ENCODE measurements at regions not wholly inside any gene's neighbourhood (a gene's known extent, or its start where the extent isn't known, plus 50 kb on each side); places are given as distances from the start of the nearest gene placed in this dataset.
"Not testable (repeated sequence)": the region's sequence is repeated elsewhere in the genome, so short reads cannot be mapped to it uniquely, and the experiment has no call there.

DNA sequence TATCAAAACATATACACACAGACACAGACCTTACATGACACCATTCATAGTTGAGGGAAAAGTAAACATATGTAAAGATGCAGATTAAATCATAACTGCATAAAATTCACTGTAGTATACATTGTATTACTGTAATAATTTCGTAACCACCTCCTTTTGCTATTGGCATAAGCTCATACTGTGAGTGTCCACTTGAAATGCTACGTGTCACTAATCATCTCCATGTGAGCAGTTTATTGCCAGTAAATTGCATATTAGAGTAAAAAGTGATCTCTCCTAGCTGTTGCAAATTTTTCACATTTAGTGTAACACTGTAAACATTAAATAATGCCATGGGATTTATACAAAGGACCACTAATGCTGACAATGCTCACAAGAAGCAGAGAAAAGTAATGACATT, 256.7 kb upstream of the GNPDA2 start:
- no peak for DNase-seq (ENCODE audit: low spot score)

DNA sequence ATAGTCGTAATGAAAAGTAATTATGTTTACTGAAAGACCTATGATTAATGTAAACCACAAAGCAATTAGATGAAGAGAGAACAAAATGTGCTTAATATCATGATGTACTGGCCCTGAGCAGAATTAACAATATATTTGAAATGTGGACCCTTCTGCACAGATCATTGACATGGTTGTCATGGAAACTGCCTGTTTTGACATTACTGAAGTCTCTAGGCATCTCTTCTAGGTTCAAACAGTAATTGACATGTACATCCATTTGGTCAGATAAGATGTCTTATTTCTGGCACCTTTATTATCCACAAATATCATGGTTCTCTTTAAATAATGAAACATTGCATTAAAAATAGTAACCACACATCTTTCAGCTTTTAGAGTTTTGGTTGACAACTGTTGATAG, 251.7 kb upstream of the GNPDA2 start:
- no peak for DNase-seq (ENCODE audit: low spot score)

DNA sequence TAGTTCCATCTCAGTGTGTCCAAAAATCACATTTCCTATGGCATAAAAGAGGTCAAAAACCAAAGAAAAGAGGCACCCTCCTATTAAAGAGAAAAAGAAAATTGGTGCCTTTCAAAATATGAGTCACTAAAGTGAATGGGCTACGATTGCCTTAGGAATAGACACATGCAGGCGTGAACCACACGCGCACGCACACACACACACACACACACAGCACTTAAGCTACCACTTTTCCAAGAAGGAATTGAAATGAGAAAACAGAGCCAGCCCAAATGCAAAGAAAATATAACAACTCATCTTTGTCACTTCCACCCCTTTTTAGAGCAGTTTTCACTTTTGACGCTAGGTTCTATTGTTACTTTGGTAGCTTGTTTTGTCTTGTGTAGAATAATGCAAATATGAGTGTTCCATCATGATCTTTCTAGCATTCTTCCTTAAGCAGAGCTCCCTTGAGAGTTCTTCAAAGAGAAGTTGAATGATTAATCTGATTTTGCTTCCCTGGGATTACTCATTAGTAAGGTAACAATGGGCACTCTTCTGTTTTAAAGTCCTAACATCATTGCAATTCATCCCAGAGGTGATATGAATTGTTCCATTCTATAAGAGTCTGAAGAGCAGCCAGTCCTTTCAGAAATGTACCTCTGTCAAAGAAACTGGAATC, 239.2 kb upstream of the GNPDA2 start:
- DNase-seq (ENCODE audit: low spot score), result no peak

DNA sequence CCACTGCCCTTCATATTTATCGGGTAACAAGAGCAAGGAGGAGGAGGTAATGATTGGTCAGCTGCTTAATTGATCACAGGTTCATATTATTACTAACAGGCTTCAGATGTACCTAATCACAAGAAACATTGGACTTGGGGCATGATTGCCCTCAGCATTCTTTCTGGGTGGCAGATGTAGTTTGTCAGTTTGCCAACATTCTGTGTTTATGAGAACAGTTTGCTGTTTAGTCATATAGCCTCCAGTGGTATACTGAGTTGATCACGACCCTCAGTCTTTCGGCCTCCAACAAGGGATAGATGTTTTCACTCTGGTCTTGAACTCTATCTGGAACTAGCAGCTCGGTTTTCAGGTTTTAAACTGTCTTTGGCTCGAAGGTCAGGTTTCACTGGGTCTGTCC, 237.7 kb upstream of the GNPDA2 start:
- DNase-seq (ENCODE audit: low spot score), result not testable (repeated sequence)

DNA sequence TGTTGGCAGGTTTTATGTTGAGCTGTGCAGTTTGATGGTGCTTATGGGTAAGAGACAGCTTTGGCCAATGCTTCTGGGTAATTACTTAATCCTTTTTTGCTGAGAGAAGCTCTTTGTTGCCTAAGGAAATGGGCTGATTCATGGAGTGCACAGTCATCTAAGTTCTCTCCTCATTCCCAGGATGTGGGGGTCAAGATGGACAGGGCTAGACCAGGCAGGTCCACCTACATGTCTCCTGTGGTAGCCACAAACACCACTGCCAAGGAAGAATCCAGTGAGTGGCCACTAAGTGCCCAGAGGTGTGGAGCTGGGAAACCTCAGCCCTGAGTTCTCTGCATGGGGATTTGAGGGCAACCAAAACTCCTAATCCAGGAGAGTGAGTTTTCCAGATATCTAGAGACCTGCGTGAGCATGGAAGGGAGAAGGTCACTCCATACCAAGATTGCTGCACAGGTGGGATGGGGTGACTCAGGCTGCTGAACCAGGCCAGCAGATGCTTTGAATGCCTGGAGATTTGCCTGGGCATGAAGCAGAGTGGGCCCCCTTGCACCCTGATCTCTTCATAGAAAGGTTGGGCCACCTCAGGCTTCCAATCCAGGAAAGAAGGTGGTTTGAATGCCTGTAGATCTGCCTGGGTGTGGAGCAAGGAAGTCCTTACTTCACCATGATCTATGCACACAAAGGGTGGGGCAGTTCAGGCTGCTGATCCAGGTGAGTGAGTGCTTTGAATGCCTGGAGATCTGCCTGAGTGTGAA, 234.8 kb upstream of the GNPDA2 start:
- no peak for DNase-seq (ENCODE audit: low spot score)

DNA sequence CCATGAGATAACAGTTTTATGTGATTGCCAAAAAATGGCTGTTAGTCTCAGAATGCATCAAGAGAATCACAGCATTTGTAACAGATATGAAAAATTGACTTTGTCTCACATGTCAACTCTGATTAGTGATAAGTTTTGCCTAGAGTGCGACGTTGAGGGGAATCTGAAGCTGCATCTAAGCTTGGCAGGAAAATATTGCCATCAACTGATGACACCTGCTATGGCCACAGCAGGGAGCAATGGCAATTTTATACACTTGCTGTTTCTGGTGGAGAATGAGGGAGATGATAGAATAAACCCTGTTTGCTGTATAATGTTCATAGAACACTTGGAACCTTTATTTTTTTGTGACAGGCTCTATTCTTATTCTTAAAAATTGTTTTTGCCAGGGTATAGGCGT, 205.4 kb upstream of the GNPDA2 start:
- DNase-seq (ENCODE audit: low spot score), result no peak

DNA sequence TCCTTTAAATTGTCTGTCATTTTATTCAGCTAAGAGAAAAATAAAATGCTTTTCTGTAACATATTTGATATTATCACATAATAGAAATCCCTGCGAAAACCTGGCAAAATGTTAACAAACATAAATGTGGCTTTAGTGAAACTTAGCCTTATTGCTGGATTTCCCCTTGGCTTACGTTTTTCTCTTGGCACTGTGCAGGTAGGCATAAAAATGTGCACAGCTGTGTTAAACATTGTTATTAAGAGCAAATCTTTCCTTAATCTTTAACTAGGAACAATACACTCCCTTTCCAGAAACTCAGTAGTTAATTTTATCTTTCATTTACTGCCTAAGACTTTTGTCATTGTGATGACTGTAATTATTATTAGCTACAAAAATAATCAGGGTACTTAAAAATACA, 202.4 kb upstream of the GNPDA2 start:
- no peak for DNase-seq (ENCODE audit: low spot score)

DNA sequence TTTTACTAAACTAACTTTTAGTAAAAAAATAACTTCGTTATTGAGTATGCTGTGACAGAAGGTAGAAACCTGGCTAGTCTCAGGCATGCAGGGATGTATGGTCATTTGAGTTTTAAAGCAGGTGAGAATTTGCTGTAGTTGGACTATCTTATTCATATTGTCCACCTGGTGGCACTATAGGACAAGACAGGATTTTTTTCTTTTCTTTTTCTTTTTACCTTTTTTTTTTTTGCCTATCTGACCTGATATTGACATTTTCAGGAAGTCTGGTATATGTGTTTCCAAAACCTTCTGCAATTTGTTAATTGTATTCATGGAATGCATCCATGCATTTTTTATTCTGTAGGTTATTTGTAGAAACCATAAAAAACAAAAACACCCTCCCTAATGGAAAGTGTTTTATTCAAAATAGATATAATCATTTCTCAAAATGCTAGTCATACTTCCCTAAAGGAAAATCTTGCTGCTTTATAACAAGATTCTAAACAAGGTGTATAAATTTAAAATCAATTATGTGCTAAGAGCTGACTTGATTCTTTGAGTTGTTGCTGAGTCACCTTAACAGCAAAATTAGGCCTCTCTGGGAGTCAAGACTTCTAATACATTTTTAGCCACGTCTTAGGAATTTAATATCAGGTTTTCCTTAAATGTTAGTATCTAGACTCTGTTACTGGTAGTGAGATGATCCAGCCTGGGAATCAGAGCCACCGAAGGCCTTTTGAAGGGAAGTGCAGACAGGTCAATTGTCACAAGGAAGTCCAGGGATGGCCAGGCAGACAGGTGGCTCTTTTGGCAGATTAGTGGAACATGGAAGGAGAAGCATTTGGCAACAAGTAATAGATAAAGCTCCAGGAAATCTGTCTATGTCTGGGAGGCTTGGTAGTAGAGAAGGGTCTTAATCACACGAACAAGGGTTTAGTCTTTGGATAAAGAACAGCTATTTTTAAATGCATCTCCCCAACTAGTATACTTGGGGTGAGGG, 201.3 kb upstream of the GNPDA2 start:
- DNase-seq (ENCODE audit: low spot score), result peak; percentile 39

DNA sequence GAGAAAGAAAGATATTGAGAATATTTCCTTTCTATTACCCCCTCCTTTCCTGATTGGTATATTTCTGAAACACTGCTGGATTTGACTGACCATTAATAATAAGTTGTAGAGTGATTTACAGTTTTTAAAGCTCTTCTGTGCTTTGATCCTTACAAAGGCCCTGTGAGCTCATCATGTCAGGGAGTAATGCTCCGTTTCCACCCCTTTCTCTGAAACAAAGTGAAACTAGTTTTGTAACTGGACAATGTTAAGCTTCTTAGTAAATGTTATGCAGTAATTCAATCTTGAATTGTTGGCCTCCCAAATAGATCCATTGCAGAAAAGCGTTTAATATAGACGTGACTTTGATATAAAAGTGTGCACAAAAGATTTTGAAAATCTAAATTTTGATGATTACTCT, 190.1 kb upstream of the GNPDA2 start:
- DNase-seq (ENCODE audit: low spot score), result peak; percentile 60

DNA sequence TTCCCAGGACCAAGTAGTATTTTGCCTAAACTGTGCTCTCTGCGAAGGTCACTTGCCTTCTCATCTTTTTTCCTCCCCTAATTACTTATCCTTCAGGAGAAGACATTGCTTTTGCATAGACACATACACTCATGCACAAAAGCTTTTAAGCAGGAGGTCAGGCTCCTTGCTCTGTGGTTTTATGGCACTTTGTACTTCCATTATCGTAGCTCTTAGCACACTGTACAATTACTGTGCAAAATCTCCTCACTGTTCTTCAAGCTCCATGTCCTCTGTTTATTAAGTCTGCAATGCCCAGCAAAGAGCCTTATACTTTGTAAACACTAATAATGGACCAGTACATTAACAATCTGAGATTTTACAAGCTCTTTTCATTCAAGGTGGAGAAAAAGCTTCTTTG, 188.4 kb upstream of the GNPDA2 start:
- DNase-seq (ENCODE audit: low spot score), result no peak

DNA sequence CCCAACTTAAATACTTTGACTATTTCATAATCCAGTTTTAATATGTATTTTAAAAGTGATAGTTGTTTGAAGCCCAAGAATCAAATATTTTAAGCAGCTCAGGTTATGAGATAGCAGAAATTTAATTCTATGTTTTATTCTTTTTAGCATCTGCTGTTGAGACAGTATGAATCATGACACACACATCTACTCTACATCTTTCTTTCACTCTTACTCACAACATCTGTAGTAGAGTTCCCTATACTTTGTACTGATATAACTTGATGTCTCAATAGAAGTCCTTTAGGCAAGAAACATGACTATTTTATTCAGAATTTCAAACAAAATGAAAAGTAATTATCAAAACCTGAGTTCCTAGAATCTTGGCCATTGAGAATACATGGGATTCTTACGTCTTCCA, 187.9 kb upstream of the GNPDA2 start:
- no peak for DNase-seq (ENCODE audit: low spot score)

DNA sequence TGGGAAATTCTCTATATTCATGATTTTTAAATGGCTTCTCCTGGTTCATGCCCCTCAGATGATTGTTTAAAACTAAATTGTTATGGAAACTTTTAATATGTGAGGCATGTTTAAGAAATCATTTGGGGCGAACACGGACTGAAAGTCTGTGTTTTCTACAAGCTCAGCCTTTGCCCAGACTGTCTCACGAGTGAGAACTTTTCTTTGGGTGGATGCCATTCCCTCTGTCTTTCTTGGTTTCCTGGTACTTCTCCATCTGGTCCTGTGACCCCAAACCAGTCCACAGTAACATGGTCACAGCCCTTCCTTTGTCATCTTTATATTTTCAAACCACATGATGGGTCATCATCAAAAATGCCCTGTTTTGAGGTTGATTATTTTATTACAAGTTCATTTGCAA, 186.6 kb upstream of the GNPDA2 start:
- DNase-seq (ENCODE audit: low spot score), result no peak

DNA sequence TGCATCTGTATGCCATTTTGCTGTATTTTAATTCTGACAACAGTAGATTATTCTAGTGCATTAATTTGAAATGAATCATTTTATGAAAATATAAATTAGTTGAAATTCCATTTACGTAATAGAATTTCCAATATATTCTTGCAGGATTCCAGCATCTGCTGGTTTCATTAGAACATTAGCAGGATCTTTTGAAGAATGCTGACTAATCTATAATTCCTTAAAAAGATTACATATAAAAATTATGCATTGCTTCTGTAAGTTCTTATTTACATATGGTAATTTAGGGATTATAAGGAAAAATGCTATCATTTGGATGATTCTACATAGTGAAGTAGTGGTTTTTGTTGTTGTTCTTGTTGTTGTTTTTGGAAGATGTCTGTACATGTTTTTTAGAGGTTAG, 182.2 kb upstream of the GNPDA2 start:
- DNase-seq (ENCODE audit: low spot score), result no peak

DNA sequence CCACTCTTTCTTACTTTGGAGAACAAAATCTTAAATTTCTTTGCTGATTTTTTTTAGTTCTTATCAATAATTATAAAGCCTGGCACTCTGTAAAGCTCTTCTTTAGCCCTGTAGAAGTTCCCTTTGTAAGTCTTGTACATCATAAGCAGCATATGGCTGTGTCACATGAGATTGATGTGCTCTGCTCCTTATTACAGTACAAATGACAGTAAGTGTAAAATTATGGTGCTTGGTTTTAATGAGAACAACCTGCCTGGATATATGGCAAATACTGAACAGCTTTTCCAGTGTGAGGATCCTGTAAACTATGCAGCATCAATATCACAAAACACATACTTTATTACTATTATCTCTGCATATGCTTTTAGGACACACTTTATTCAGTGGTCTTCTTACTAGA, 145.9 kb upstream of the GNPDA2 start:
- DNase-seq (ENCODE audit: low spot score), result no peak

DNA sequence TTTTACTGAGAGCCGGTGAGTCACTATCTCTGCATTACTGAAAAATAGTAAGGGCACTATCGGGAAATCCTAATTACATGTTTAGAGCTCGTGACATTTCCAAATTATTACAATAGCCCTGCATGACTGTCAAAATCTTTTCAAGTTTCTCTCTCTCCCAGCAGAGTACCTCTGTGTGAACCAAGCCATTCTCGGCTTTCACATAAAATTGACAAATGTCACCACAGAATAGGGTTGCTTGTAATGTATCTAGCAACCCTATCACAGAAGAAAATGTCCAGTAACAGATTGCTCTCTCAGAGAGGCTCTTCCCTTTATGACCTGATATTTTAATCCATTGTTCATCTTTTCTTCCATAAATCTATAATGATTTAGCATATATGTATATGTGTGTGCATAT, 144.8 kb upstream of the GNPDA2 start:
- no peak for DNase-seq (ENCODE audit: low spot score)

DNA sequence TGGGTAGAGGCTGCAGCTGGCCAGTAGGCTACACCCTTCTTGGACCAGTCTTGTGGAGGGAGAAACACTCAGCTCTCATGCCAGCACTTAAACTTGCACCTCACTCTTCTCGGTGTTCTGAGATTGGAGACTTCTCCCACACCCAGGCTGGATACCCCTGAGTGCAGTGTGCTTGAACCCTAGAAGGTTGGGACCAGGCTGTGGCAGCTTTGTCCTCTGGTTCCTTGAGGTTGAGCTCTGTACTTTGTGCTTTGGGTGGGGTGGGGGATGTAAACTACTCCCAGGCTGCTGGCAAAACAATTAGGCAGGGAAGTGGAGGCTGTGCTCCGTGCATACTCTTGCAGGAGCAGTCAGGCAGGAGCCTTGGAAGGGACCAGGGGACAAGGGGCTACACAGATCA, 143.6 kb upstream of the GNPDA2 start:
- DNase-seq (ENCODE audit: low spot score), result no peak

DNA sequence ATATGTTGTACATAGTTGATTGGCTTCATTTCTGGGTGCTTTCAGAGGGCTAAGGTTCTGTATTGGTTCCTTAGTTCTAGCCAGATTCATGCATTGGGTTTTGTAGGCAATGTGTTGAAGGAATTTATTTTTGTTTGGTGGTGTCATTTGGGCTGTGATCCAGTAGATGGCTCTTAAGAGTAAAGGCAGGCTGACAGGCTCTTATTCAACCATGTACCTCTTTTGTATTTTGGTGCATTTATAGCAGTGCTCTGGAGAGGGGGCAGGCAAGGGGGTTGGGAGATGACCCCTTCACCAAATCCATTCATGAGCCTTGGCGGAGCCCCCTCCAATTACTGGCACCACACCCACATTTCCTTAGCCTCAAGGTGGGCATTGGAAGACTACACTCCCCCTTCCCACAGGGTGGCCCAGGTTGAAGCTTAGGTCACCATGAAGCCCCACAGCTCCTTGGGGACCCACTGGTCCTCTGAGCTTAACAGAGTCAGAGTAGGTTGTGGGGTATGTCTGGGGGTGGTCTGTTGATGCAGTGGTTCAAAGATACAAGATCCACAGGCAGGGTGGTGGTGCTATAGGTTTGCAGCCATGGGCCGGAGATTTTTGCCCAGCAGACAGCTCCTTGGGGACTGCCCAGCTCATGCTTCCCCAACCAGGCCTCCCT, 143.0 kb upstream of the GNPDA2 start:
- DNase-seq (ENCODE audit: low spot score), result no peak

DNA sequence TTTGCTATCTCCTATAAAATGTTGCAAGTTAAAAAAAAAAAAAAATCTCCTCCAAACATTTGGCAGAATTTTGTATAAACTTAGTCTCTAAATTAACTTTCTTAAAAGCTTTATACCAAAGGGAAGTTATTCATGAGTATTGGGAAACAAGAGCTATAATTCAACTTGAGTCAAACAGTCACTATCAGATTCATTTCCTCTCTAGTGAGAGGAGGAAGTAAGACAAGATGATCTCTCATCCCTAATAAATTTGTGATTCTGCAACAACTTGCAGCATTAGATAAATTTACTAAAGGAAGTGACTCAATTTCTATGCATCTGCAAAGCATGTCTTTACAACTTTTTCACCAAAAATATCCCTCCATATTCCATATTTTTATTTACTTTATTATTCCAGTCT, 135.4 kb upstream of the GNPDA2 start:
- DNase-seq (ENCODE audit: low spot score), result no peak

DNA sequence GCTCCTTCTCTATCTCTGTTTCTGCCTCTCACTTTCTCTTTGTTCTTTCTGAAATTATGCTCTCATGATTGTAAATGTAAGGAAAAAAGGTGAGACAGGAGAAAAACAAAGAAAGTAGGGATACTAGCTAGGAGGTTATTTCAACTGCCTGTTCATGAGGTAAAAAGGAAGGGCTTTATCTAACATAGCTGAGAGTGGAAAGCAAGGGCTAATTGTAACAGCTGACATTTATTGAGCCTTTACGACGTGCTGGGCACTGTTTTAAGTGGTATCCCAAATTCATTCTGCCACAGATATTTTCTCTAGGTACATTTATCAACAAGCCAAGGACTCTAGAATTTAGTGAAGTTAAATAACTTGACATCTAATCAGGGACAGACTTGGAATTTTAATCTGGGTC, 133.1 kb upstream of the GNPDA2 start:
- DNase-seq (ENCODE audit: low spot score), result no peak

DNA sequence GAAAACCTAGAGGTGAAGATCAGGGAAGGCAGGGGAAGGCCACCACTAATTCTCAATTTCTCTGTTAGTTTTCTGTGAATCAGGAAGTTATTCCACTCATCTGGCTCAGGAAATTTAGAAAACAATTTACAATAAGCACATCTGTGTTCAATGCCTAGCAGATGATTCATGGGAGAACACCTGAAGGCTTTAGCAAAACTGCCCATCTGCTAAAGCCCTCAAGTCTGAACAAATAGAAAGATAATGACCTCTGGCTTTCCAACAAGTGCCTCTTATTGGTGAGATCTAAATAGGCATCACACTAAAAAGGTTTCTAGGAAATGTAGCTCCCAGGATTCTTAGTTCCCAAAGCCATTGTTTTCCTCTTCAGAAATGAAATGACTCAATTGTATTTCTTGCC, 122.1 kb upstream of the GNPDA2 start:
- DNase-seq (ENCODE audit: low spot score), result no peak

DNA sequence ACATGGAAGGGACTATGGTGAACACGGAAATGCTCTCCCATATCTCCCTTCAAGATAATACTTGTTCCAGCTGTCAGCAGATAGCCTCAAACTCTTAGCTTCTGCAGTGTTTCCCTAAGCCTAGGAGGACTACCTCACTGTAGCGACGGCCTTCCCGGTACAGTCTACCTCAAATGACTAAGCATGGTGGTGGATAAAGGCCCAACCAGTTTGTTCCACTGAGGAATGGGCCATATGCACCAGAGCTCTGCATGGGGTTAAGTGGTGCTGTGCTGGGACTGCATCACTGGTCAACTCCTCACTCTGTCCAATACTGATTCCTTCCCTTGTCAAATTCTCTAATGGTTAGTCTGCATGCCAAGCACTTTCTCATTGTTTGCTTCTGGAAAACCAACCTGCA, 119.6 kb upstream of the GNPDA2 start:
- DNase-seq (ENCODE audit: low spot score), result no peak

DNA sequence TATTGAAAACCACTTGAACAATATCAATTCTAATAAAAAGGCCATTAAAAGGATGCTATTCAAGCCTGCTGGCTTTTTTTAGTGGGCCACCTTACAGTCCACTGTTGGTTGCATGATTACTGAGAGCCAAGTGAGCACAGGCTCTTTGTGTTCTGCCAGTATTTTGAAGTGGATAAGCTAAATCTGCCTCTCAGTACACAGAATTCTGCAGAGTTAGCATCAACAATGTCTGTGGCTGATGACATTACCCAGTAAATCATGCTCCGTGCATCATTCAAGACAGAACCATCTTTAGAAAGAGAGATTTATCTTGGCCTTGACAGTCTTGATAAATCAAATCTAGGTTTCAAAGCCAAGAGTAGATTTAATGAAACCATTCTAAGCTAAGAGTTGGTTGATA, 119.0 kb upstream of the GNPDA2 start:
- no peak for DNase-seq (ENCODE audit: low spot score)

Measured in umbilical cord (tissue), 1 donor.